ENCODE measurements at regions not wholly inside any gene's neighbourhood (a gene's known extent, or its start where the extent isn't known, plus 50 kb on each side); places are given as distances from the start of the nearest gene placed in this dataset.
A peak's percentile ranks its signal among the peaks of the same experiment; 100 is the strongest.

DNA sequence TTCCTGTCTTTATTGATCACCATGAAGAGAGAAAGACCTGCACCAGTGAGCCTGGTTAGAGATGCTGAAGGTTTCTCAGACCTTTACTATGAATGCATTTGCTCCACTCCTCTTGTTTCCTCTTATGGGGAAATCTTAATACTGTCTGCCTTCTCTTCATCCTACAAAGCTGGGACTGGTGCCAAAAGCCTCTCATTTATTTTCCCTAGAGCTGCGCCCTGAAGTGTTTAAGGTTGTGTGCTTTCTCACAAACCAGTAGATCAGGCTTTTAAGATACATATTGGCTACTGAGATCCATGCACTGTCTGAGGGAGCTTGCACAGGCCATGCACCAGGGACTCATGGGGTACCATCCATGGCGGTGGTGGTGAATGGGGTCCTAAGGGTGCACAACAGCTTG lies 286.1 kb upstream of the PMFBP1 start:
- TF ChIP-seq FOXM1 (IDR thresholded peaks at IDR 0.05; ENCODE audit: borderline replicate concordance, low read depth) (no peak), YY1 (IDR thresholded peaks at IDR 0.05; ENCODE audit: low read depth) (no peak), RAD21 (IDR thresholded peaks at IDR 0.05; ENCODE audit: low read depth) (no peak), EP300 (IDR thresholded peaks at IDR 0.05; ENCODE audit: borderline replicate concordance) (no peak), EGR1 (IDR thresholded peaks at IDR 0.05) (no peak), TCF12 (IDR thresholded peaks at IDR 0.05; ENCODE audit: low read depth) (no peak)
- TF ChIP-seq, protein P1, sequence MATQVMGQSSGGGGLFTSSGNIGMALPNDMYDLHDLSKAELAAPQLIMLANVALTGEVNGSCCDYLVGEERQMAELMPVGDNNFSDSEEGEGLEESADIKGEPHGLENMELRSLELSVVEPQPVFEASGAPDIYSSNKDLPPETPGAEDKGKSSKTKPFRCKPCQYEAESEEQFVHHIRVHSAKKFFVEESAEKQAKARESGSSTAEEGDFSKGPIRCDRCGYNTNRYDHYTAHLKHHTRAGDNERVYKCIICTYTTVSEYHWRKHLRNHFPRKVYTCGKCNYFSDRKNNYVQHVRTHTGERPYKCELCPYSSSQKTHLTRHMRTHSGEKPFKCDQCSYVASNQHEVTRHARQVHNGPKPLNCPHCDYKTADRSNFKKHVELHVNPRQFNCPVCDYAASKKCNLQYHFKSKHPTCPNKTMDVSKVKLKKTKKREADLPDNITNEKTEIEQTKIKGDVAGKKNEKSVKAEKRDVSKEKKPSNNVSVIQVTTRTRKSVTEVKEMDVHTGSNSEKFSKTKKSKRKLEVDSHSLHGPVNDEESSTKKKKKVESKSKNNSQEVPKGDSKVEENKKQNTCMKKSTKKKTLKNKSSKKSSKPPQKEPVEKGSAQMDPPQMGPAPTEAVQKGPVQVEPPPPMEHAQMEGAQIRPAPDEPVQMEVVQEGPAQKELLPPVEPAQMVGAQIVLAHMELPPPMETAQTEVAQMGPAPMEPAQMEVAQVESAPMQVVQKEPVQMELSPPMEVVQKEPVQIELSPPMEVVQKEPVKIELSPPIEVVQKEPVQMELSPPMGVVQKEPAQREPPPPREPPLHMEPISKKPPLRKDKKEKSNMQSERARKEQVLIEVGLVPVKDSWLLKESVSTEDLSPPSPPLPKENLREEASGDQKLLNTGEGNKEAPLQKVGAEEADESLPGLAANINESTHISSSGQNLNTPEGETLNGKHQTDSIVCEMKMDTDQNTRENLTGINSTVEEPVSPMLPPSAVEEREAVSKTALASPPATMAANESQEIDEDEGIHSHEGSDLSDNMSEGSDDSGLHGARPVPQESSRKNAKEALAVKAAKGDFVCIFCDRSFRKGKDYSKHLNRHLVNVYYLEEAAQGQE (IDR thresholded peaks at IDR 0.05; ENCODE audit: low read depth): no peak

DNA sequence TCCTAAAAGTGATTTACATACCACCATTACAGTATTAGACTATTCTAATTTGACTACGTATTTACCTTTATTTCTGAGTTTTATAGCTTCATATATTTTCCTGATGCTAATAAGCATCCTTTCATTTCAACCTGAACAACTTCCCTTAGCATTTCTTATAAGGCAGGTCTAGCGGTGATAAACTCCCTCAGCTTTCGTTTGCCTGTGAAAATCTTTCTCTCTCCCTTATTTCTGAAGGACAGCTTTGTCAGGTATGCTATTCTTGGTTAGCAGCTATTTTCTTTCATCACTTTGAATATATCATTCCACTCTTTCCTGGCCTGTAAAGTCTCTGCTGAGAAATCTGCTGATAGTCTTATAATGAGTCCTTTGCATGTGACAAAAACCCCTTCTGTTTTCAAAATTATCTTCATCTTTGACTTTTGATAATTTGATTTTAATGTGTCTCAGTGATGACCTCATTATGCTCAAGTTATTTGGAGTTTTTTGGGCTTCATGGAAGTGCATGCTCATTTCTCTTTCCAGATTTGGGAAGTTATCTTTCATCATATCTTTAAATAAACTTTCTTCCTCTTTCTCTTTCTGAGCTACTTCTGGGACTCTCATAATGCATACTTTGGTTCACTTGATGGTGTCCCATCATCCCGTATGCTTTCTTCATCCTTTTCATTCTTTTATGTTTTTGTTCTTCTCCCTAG lies 285.4 kb upstream of the PMFBP1 start:
- TF ChIP-seq TAF1 (IDR thresholded peaks at IDR 0.05; ENCODE audit: low read depth) (no peak), TEAD4 (IDR thresholded peaks at IDR 0.05) (no peak), EGR1 (IDR thresholded peaks at IDR 0.05) (no peak), FOXM1 (IDR thresholded peaks at IDR 0.05; ENCODE audit: borderline replicate concordance, low read depth) (no peak), NFIC (IDR thresholded peaks at IDR 0.05) (no peak), EP300 (IDR thresholded peaks at IDR 0.05; ENCODE audit: borderline replicate concordance) (no peak), YY1 (IDR thresholded peaks at IDR 0.05; ENCODE audit: low read depth) (no peak), ZBTB7A (IDR thresholded peaks at IDR 0.05; ENCODE audit: low read depth) (no peak), RAD21 (IDR thresholded peaks at IDR 0.05; ENCODE audit: low read depth) (no peak), CREB1 (IDR thresholded peaks at IDR 0.05; ENCODE audit: low read depth) (no peak), TCF12 (IDR thresholded peaks at IDR 0.05; ENCODE audit: low read depth) (no peak)
- TF ChIP-seq, protein P2, sequence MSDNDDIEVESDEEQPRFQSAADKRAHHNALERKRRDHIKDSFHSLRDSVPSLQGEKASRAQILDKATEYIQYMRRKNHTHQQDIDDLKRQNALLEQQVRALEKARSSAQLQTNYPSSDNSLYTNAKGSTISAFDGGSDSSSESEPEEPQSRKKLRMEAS (IDR thresholded peaks at IDR 0.05): no peak
- TF ChIP-seq, protein P1 (IDR thresholded peaks at IDR 0.05; ENCODE audit: low read depth): no peak

DNA sequence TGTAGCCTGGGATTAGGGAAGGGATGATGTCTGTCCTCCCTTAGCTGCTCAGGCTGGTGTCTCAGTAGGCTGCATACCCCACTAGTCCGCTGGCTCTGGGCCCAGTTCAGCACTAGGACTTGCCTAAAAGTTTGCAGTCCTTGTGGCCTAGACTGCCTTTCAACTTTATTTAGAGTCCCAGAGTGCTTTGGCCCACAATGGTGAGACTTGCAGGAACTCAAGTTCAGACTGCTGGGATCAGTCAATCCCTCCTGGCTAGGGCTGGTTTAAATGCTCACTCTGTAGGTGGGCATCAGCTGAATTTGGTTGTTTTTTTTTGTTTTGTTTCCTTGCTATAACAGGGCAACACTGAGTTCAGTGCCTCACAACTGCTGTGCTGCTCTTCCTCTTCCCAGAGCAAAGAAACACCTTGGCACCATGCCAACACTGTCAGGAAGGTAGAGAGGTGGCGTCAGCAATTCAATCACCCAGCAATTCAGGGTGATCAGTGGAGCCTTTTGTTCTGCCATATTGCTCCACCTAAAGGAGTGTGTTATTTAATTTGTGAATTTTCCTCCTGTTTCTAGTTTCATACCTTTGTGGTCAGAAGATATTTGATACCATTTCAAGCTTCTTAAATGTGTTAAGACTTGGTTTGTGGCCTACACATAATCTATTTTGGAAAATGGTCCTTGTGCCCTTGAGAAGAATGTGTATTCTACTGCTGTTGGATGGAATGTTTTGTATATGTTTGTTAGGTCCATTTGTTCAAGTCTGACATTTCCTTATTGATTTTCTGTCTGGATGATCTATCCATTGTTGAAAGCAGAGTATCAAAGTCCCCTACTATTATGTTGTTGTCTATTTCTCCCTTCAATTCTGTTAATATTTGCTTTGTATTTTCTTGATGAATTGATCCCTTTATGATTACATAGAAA lies 284.0 kb upstream of the PMFBP1 start:
- TF ChIP-seq FOXM1 (IDR thresholded peaks at IDR 0.05; ENCODE audit: borderline replicate concordance, low read depth): no peak
- TF ChIP-seq, protein P3, sequence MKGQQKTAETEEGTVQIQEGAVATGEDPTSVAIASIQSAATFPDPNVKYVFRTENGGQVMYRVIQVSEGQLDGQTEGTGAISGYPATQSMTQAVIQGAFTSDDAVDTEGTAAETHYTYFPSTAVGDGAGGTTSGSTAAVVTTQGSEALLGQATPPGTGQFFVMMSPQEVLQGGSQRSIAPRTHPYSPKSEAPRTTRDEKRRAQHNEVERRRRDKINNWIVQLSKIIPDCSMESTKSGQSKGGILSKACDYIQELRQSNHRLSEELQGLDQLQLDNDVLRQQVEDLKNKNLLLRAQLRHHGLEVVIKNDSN (IDR thresholded peaks at IDR 0.05): no peak
- no peak for TF ChIP-seq TAF1 (IDR thresholded peaks at IDR 0.05; ENCODE audit: low read depth)
- no peak for TF ChIP-seq RAD21 (IDR thresholded peaks at IDR 0.05; ENCODE audit: low read depth)
- peak; percentile 66 for TF ChIP-seq NFIC (IDR thresholded peaks at IDR 0.05)

DNA sequence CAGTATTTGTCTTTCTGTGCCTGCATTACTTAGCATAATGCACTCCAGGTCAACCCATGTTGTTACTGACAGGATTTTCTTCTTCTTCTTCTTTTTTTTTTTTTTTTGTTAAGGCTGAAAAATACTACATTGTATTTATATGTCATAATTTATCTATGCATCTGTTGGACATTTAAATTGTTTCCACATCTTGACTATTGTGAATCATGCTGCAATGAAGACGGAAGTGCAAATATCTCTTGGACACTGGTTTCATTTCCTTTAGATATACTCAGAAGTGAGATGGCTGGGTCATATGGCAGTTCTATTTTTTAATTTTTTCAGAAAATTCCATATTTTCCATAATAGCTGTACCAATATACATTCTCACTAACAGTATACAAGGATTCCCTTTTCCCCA lies 272.7 kb upstream of the PMFBP1 start:
- TF ChIP-seq CEBPB (IDR thresholded peaks at IDR 0.05) (no peak), CREB1 (IDR thresholded peaks at IDR 0.05; ENCODE audit: low read depth) (no peak), NFIC (IDR thresholded peaks at IDR 0.05) (no peak), FOXM1 (IDR thresholded peaks at IDR 0.05; ENCODE audit: borderline replicate concordance, low read depth) (no peak), EP300 (IDR thresholded peaks at IDR 0.05; ENCODE audit: borderline replicate concordance) (no peak), EGR1 (IDR thresholded peaks at IDR 0.05) (no peak), TEAD4 (IDR thresholded peaks at IDR 0.05) (no peak), ZBTB7A (IDR thresholded peaks at IDR 0.05; ENCODE audit: low read depth) (no peak), TAF1 (IDR thresholded peaks at IDR 0.05; ENCODE audit: low read depth) (no peak), YY1 (IDR thresholded peaks at IDR 0.05; ENCODE audit: low read depth) (no peak), RAD21 (IDR thresholded peaks at IDR 0.05; ENCODE audit: low read depth) (no peak)
- TF ChIP-seq, protein P3 (IDR thresholded peaks at IDR 0.05): no peak
- TF ChIP-seq, protein P2 (IDR thresholded peaks at IDR 0.05): no peak

DNA sequence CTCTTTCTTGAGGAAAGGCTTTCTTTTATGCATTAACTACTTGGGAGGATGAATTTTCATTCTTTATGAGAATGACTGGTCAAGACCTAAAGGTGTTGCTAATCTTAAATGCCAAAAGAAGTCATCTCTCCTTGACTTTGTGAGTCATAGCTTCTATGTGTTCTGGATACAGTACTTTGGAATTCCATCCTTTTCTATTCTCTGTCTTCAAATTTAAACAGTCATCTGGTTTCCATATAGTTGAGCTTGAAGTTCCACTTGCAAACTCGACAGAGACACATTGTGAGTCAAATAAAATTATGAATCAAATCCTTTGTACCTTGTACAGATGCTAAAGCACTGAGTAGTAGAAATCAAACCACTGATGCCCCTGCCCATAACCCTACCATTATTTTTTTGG lies 271.9 kb upstream of the PMFBP1 start:
- TF ChIP-seq EP300 (IDR thresholded peaks at IDR 0.05; ENCODE audit: borderline replicate concordance): no peak
- TF ChIP-seq ZBTB7A (IDR thresholded peaks at IDR 0.05; ENCODE audit: low read depth): no peak
- TF ChIP-seq, protein P3 (IDR thresholded peaks at IDR 0.05): no peak
- TF ChIP-seq, protein P1 (IDR thresholded peaks at IDR 0.05; ENCODE audit: low read depth): no peak
- TF ChIP-seq TAF1 (IDR thresholded peaks at IDR 0.05; ENCODE audit: low read depth): no peak
- no peak for TF ChIP-seq CREB1 (IDR thresholded peaks at IDR 0.05; ENCODE audit: low read depth)
- no peak for TF ChIP-seq RAD21 (IDR thresholded peaks at IDR 0.05; ENCODE audit: low read depth)
- TF ChIP-seq, protein P2 (IDR thresholded peaks at IDR 0.05): no peak
- no peak for TF ChIP-seq TEAD4 (IDR thresholded peaks at IDR 0.05)
- no peak for TF ChIP-seq TCF12 (IDR thresholded peaks at IDR 0.05; ENCODE audit: low read depth)
- no peak for TF ChIP-seq NFIC (IDR thresholded peaks at IDR 0.05)
- TF ChIP-seq YY1 (IDR thresholded peaks at IDR 0.05; ENCODE audit: low read depth): no peak
- TF ChIP-seq FOXM1 (IDR thresholded peaks at IDR 0.05; ENCODE audit: borderline replicate concordance, low read depth): no peak
- no peak for TF ChIP-seq EGR1 (IDR thresholded peaks at IDR 0.05)
